ENCODE measurements at regions not wholly inside any gene's neighbourhood (a gene's known extent, or its start where the extent isn't known, plus 50 kb on each side); places are given as distances from the start of the nearest gene placed in this dataset.
A peak's percentile ranks its signal among the peaks of the same experiment; 100 is the strongest.

- Histone ChIP-seq H3K27ac (ENCODE audit: low read length) (no peak overlapping the region), H3K79me2 (ENCODE audit: insufficient read depth, low read length) (no peaks in the 10 kb centered on the region), H3K36me3 (ENCODE audit: insufficient read depth, low read length) (no peaks in the 10 kb centered on the region), H3K9ac (ENCODE audit: low read depth, low read length) (no peak overlapping the region), H4K20me1 (ENCODE audit: insufficient read depth, low read length) (no peaks in the 10 kb centered on the region), H3K27me3 (ENCODE audit: insufficient read depth, low read length, poor library complexity) (no peaks in the 10 kb centered on the region), H3K4me2 (ENCODE audit: insufficient read depth, low read length) (no peak overlapping the region), H3K4me1 (ENCODE audit: insufficient read depth, low read length) (no peaks in the 10 kb centered on the region), H3K4me3 (ENCODE audit: low read depth in 1 of 2, low read length in 2 of 2) (no peak overlapping the region), H2AFZ (ENCODE audit: low read depth, low read length) (no peak overlapping the region), H3K9me3 (ENCODE audit: insufficient read depth, low read length, severe bottlenecking) (no peaks in the 10 kb centered on the region)
- DNase-seq = no peak
- no peak for TF ChIP-seq EZH2 (IDR thresholded peaks at IDR 0.05; ENCODE audit: borderline replicate concordance, low read depth, low read length, severe bottlenecking)
- TF ChIP-seq, protein P1, sequence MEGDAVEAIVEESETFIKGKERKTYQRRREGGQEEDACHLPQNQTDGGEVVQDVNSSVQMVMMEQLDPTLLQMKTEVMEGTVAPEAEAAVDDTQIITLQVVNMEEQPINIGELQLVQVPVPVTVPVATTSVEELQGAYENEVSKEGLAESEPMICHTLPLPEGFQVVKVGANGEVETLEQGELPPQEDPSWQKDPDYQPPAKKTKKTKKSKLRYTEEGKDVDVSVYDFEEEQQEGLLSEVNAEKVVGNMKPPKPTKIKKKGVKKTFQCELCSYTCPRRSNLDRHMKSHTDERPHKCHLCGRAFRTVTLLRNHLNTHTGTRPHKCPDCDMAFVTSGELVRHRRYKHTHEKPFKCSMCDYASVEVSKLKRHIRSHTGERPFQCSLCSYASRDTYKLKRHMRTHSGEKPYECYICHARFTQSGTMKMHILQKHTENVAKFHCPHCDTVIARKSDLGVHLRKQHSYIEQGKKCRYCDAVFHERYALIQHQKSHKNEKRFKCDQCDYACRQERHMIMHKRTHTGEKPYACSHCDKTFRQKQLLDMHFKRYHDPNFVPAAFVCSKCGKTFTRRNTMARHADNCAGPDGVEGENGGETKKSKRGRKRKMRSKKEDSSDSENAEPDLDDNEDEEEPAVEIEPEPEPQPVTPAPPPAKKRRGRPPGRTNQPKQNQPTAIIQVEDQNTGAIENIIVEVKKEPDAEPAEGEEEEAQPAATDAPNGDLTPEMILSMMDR (IDR thresholded peaks at IDR 0.05; ENCODE audit: borderline replicate concordance, extremely low read depth, low read length, poor library complexity, severe bottlenecking) = no peak
- ATAC-seq (ENCODE audit: insufficient read depth, low read depth) = no peak
These were observed 94.7 kb upstream of the AHI1 start for GRCh38 chr6:135592276-135592675.

DNA sequence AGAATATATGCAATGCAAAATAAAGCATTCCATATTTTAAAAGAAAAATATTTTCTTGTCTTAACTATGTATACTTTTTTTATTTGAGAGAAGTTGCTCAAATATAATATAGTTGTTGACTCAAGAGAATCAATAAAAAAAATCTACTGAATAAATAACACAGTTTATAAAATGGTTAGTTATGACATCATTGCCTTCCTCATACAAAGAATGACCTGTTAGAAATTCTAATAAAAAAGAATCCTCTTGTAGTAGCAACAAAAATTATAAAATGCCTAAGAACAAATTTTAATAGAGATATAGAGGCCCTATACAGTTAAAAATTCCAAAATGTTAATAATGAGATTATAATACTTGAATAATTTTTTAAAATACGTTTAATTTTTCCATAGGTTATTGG lies 96.5 kb upstream of the AHI1 start:
- Histone ChIP-seq H3K27me3 (ENCODE audit: insufficient read depth, low read length, poor library complexity) (no peaks in the 10 kb centered on the region), H2AFZ (ENCODE audit: low read depth, low read length) (no peak overlapping the region), H3K9me3 (ENCODE audit: insufficient read depth, low read length, severe bottlenecking) (no peaks in the 10 kb centered on the region), H3K4me1 (ENCODE audit: insufficient read depth, low read length) (no peaks in the 10 kb centered on the region), H3K27ac (ENCODE audit: low read length) (no peak overlapping the region), H3K79me2 (ENCODE audit: insufficient read depth, low read length) (no peaks in the 10 kb centered on the region), H3K4me3 (ENCODE audit: low read depth in 1 of 2, low read length in 2 of 2) (no peak overlapping the region), H3K9ac (ENCODE audit: low read depth, low read length) (no peak overlapping the region), H4K20me1 (ENCODE audit: insufficient read depth, low read length) (no peaks in the 10 kb centered on the region), H3K4me2 (ENCODE audit: insufficient read depth, low read length) (no peak overlapping the region), H3K36me3 (ENCODE audit: insufficient read depth, low read length) (no peaks in the 10 kb centered on the region)
- TF ChIP-seq, protein P1 (IDR thresholded peaks at IDR 0.05; ENCODE audit: borderline replicate concordance, extremely low read depth, low read length, poor library complexity, severe bottlenecking) = no peak
- TF ChIP-seq EZH2 (IDR thresholded peaks at IDR 0.05; ENCODE audit: borderline replicate concordance, low read depth, low read length, severe bottlenecking) = no peak
- DNase-seq = no peak
- no peak for ATAC-seq (ENCODE audit: insufficient read depth, low read depth)

- Histone ChIP-seq H3K27ac (ENCODE audit: low read length) (no peak overlapping the region), H3K9ac (ENCODE audit: low read depth, low read length) (no peak overlapping the region), H4K20me1 (ENCODE audit: insufficient read depth, low read length) (peaks cover 2% of the 10 kb centered on the region; the same call in 1 of the 2 replicates), H3K27me3 (ENCODE audit: insufficient read depth, low read length, poor library complexity) (no peaks in the 10 kb centered on the region), H2AFZ (ENCODE audit: low read depth, low read length) (no peak overlapping the region), H3K36me3 (ENCODE audit: insufficient read depth, low read length) (no peaks in the 10 kb centered on the region), H3K79me2 (ENCODE audit: insufficient read depth, low read length) (no peaks in the 10 kb centered on the region), H3K4me2 (ENCODE audit: insufficient read depth, low read length) (no peak overlapping the region), H3K4me3 (ENCODE audit: low read depth in 1 of 2, low read length in 2 of 2) (no peak overlapping the region), H3K9me3 (ENCODE audit: insufficient read depth, low read length, severe bottlenecking) (no peaks in the 10 kb centered on the region), H3K4me1 (ENCODE audit: insufficient read depth, low read length) (no peaks in the 10 kb centered on the region)
- ATAC-seq (ENCODE audit: insufficient read depth, low read depth) (no peak), DNase-seq (peak; percentile 7)
- TF ChIP-seq, protein P1 (IDR thresholded peaks at IDR 0.05; ENCODE audit: borderline replicate concordance, extremely low read depth, low read length, poor library complexity, severe bottlenecking) = no peak
- no peak for TF ChIP-seq EZH2 (IDR thresholded peaks at IDR 0.05; ENCODE audit: borderline replicate concordance, low read depth, low read length, severe bottlenecking)
These were observed 102.7 kb upstream of the AHI1 start for GRCh38 chr6:135600086-135600702.
